CD4-positive, alpha-beta T cell treated with Interleukin-6 at 100 ng/mL for 8 hours (primary cell): ENCODE measurements at regions not wholly inside any gene's neighbourhood (a gene's known extent, or its start where the extent isn't known, plus 50 kb on each side); places are given as distances from the start of the nearest gene placed in this dataset.

Experiments
- DNase-seq: peaks from one replicate; pipeline ENCODE4 v3.0.0-alpha.2; 2020; ENCODE audit warnings: mixed read lengths, low spot score

- no peak for DNase-seq
These were observed 60.7 kb upstream of the NFKB1 start for GRCh38 chr4:102440498-102440897.

- DNase-seq, result no peak
These were observed 58.9 kb upstream of the NFKB1 start for GRCh38 chr4:102441978-102442911.

- no peak for DNase-seq
These were observed 56.4 kb upstream of the NFKB1 start for GRCh38 chr4:102444752-102445151.

GRCh38 chr4:102445213-102445612 is 55.9 kb upstream of the NFKB1 start:
- no peak for DNase-seq

GRCh38 chr4:102447413-102447812 is 53.7 kb upstream of the NFKB1 start:
- peak; percentile 8 for DNase-seq

- peak; percentile 70 for DNase-seq
These were observed 51.3 kb upstream of the NFKB1 start for GRCh38 chr4:102449751-102450352.

- DNase-seq, result no peak
These were observed 49.9 kb upstream of the NFKB1 start for GRCh38 chr4:102451266-102451665.
